Small intestine (tissue), 7 donors: ENCODE measurements at regions not wholly inside any gene's neighbourhood (a gene's known extent, or its start where the extent isn't known, plus 50 kb on each side); places are given as distances from the start of the nearest gene placed in this dataset.
"Not testable (repeated sequence)": the region's sequence is repeated elsewhere in the genome, so short reads cannot be mapped to it uniquely, and the experiment has no call there.

ENCODE experiments used
- DNase-seq, 2 donors: peaks; one replicate each; pipeline versions ENCODE4 v3.0.0 to v3.0.0-alpha.2; 2013
- FAIRE-seq: peaks from 2 replicates; lab custom pipeline; 2012; peaks lifted over from hg19 to GRCh38; lab: Jason Lieb, UNC
- H3K27ac ChIP-seq, 3 donors: one replicate each; pipeline ENCODE4 v1.5.1; 2013; ENCODE audit warnings: low read length in 2 of 3, mild to moderate bottlenecking in 2 of 3, control low read depth in 1 of 3, inconsistent platforms in 1 of 3, low read depth in 1 of 3, moderate library complexity in 1 of 3
- H3K27me3 ChIP-seq, 3 donors: one replicate each; pipeline ENCODE4 v1.6.1; 2013; ENCODE audit warnings: low read length in 3 of 3, inconsistent platforms in 1 of 3; ENCODE audit not compliant: control insufficient read depth in 3 of 3, insufficient read depth in 3 of 3
- H3K36me3 ChIP-seq, 3 donors: one replicate each; pipeline ENCODE4 v1.6.1; 2013; ENCODE audit warnings: low read length in 3 of 3, inconsistent platforms in 1 of 3, low read depth in 1 of 3, mild to moderate bottlenecking in 1 of 3, moderate library complexity in 1 of 3; ENCODE audit not compliant: control insufficient read depth in 3 of 3, insufficient read depth in 2 of 3
- H3K4me1 ChIP-seq, 3 donors: one replicate each; pipeline ENCODE4 v1.6.1; 2013; ENCODE audit warnings: low read length in 2 of 3, inconsistent platforms in 1 of 3, low read depth in 1 of 3, mild to moderate bottlenecking in 1 of 3, moderate library complexity in 1 of 3; ENCODE audit not compliant: control insufficient read depth in 3 of 3, insufficient read depth in 2 of 3
- H3K4me3 ChIP-seq, 3 donors: one replicate each; pipeline ENCODE4 v1.5.1; 2013; ENCODE audit warnings: low read length in 3 of 3, control low read depth in 1 of 3, inconsistent platforms in 1 of 3, low read depth in 1 of 3, mild to moderate bottlenecking in 1 of 3, moderate library complexity in 1 of 3
- H3K9me3 ChIP-seq, 2 donors: one replicate each; pipeline ENCODE4 v1.6.1; 2013; ENCODE audit warnings: low read depth in 1 of 2, low read length in 1 of 2; ENCODE audit not compliant: control insufficient read depth in 2 of 2, insufficient read depth in 1 of 2
- WGBS, 3 donors: extraction: QIAGEN DNeasy Blood & Tissue Kit; methylation state at CpG; one replicate each; pipeline ENCODE4 v1.1.7; 2013; 5-methylcytosine and 5-hydroxymethylcytosine counted together
- donor health status: healthy with polysubstance abuse.
- donor health status: control.
- donor health status: control.
- donor health status: Bipolar disorder and iron deficiency.
- donor health status: healthy.

DNA sequence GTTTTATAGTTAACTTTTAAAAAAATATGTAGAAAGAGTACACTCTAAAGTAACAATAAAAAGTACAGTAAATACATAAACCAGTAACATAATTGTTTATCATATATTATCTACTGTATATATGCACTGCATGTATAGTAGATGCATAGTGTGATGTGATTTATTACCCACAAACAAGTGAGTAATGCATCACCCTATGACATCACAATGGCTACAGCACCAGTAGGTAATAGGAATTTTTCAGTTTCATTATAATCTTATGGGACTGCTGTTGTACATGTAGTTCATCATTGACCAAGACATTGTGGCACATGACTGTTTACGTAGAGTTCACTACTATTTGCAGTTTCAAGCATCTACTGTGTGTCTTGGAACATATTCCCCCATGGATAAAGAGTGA is 1047.2 kb downstream of the ROBO2 start:
- DNase-seq (no peak), FAIRE-seq (no peak)
- WGBS, 3 donors: 79 to 94% (median 87%) methylated on average over 1 of the region's 1 CpG
- Histone ChIP-seq H3K4me1 (no peaks in the 10 kb centered on the region), H3K27ac (no peak overlapping the region), H3K9me3 (no peaks in the 10 kb centered on the region), H3K27me3 (no peaks in the 10 kb centered on the region), H3K36me3 (no peaks in the 10 kb centered on the region), H3K4me3 (no peak overlapping the region)

- Histone ChIP-seq H3K27ac (no peak overlapping the region), H3K4me3 (no peak overlapping the region), H3K36me3 (no peaks in the 10 kb centered on the region), H3K4me1 (no peaks in the 10 kb centered on the region), H3K27me3 (no peaks in the 10 kb centered on the region), H3K9me3 (no peaks in the 10 kb centered on the region)
- 93 to 98% (median 94%) methylated on average over 2 of the region's 2 CpGs for whole genome bisulfite sequencing, 3 donors
- DNase-seq (no peak), FAIRE-seq (no peak)
Measured at GRCh38 chr3:78088006-78088405, 1048.1 kb downstream of the ROBO2 start.

DNA sequence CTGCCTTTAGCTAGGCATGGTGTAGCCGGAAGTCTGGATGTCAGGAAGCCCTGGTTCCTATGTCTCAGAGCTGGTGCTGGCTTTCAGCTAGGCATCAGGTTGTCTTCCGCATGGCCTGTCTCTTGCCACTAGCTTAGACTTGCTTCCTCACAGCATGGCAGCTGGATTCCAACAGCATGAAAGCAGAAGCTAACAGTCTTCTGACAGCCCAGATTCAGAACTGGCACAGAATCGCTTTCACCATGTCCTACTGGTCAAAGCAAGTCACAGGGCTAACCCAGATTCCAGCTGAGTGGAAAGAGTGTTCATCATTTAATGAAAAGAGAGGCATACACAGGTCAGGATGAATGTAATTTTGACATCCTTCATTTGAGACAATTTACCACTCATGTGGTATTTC is 1050.5 kb downstream of the ROBO2 start:
- H3K27me3 ChIP-seq: no peaks in the 10 kb centered on the region
- no peaks in the 10 kb centered on the region for H3K4me1 ChIP-seq
- no peaks in the 10 kb centered on the region for H3K36me3 ChIP-seq
- 85 to 93% (median 86%) methylated on average over 3 of the region's 3 CpGs for WGBS, 3 donors
- no peaks in the 10 kb centered on the region for H3K9me3 ChIP-seq
- no peak for FAIRE-seq
- H3K27ac ChIP-seq: no peak overlapping the region
- no peak for DNase-seq
- no peak overlapping the region for H3K4me3 ChIP-seq

GRCh38 chr3:78091478-78092119 is 1051.7 kb downstream of the ROBO2 start:
- DNase-seq: no peak
- H3K27ac ChIP-seq: no peak overlapping the region
- no peak for FAIRE-seq
- no peaks in the 10 kb centered on the region for H3K9me3 ChIP-seq
- H3K4me1 ChIP-seq: no peaks in the 10 kb centered on the region
- no peaks in the 10 kb centered on the region for H3K36me3 ChIP-seq
- H3K4me3 ChIP-seq: no peak overlapping the region
- WGBS, 3 donors: 21 to 68% (median 43%) methylated on average over 2 of the region's 2 CpGs
- H3K27me3 ChIP-seq: no peaks in the 10 kb centered on the region

GRCh38 chr3:78092574-78092973 is 1052.7 kb downstream of the ROBO2 start:
- WGBS, 3 donors: 83 to 85% (median 83%) methylated on average over 1 of the region's 1 CpG
- not testable (repeated sequence) for DNase-seq, H3K9me3 ChIP-seq, FAIRE-seq, H3K4me3 ChIP-seq, H3K36me3 ChIP-seq, H3K27ac ChIP-seq, H3K27me3 ChIP-seq, H3K4me1 ChIP-seq

- no peak for FAIRE-seq
- no peaks in the 10 kb centered on the region for H3K9me3 ChIP-seq
- no peaks in the 10 kb centered on the region for H3K36me3 ChIP-seq
- H3K4me3 ChIP-seq: no peak overlapping the region
- no peaks in the 10 kb centered on the region for H3K4me1 ChIP-seq
- no peak for DNase-seq
- no peak overlapping the region for H3K27ac ChIP-seq
- H3K27me3 ChIP-seq: no peaks in the 10 kb centered on the region
Measured at GRCh38 chr3:78096488-78097255, 1056.8 kb downstream of the ROBO2 start.

DNA sequence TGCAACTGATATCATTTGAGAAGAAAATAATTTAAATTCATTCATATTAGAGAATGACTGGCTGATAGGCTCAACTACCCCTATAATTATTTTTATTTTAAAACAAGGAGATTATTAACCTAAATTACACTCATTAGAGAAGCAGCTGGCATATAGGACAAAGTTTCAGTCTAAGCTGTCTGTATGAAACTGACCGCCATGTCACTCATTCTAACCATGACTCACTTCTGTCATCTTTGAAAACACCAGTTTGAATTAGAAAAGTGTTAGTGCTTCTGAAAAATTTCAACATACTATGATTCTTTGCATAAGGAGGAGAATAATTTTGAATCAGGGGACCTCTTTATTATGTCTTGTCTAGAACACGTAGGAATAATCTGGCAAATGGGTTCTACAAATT is 1058.5 kb downstream of the ROBO2 start:
- no peaks in the 10 kb centered on the region for H3K27me3 ChIP-seq
- no peaks in the 10 kb centered on the region for H3K36me3 ChIP-seq
- no peak overlapping the region for H3K27ac ChIP-seq
- FAIRE-seq: no peak
- DNase-seq: no peak
- H3K9me3 ChIP-seq: no peaks in the 10 kb centered on the region
- no peaks in the 10 kb centered on the region for H3K4me1 ChIP-seq
- H3K4me3 ChIP-seq: no peak overlapping the region
- 75 to 89% (median 78%) methylated on average over 2 of the region's 2 CpGs for WGBS, 3 donors

GRCh38 chr3:78101384-78101783 is 1061.5 kb downstream of the ROBO2 start:
- H3K36me3 ChIP-seq: no peaks in the 10 kb centered on the region
- no peak overlapping the region for H3K4me3 ChIP-seq
- 61 to 68% (median 65%) methylated on average over 3 of the region's 3 CpGs for WGBS, 3 donors
- H3K4me1 ChIP-seq: no peaks in the 10 kb centered on the region
- H3K27me3 ChIP-seq: no peaks in the 10 kb centered on the region
- H3K9me3 ChIP-seq: no peaks in the 10 kb centered on the region
- no peak overlapping the region for H3K27ac ChIP-seq
- FAIRE-seq (no peak), DNase-seq (no peak)
